ENCODE measurements at regions not wholly inside any gene's neighbourhood (a gene's known extent, or its start where the extent isn't known, plus 50 kb on each side); places are given as distances from the start of the nearest gene placed in this dataset.
"Not testable (repeated sequence)": the region's sequence is repeated elsewhere in the genome, so short reads cannot be mapped to it uniquely, and the experiment has no call there.

DNA sequence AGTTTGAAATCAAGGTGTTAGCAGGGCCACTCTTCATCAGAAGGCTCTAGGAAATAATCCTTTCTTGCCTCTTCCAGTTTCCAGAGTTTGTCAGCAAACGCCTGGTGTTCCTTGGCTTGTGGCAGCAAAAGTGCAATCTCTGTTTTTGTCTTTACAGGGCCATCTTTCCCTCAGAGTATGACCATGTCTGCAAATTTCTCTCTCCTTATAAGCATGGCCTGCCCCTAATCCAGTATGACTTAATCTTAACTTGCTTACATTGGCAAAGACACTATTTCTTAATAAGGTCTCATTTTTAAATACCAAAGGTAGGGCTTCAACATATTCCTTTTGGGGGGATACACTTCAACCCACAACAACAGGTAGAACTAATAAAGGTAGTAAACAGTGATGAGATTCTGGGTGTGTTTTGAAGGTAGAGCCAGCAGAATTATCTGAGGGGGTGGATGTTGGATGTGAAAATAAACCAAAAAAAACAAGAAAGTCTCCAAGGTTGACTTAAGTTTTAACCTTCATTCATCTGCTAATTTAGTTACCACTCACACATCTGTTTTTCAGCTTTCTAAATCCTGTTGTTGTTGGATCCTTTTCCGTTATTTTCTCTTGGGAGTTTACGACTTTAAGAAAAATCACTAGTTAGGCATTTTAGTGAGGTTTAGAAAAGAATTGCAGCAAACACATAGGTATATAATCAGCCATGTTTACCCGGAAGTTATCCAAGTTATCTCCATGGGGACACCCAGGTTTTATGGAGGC lies 234.4 kb upstream of the FIGN start:
- TF ChIP-seq, protein P1, sequence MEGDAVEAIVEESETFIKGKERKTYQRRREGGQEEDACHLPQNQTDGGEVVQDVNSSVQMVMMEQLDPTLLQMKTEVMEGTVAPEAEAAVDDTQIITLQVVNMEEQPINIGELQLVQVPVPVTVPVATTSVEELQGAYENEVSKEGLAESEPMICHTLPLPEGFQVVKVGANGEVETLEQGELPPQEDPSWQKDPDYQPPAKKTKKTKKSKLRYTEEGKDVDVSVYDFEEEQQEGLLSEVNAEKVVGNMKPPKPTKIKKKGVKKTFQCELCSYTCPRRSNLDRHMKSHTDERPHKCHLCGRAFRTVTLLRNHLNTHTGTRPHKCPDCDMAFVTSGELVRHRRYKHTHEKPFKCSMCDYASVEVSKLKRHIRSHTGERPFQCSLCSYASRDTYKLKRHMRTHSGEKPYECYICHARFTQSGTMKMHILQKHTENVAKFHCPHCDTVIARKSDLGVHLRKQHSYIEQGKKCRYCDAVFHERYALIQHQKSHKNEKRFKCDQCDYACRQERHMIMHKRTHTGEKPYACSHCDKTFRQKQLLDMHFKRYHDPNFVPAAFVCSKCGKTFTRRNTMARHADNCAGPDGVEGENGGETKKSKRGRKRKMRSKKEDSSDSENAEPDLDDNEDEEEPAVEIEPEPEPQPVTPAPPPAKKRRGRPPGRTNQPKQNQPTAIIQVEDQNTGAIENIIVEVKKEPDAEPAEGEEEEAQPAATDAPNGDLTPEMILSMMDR (IDR thresholded peaks at IDR 0.05; ENCODE audit: extremely low read depth, missing control alignments) = no peak
- no peak for DNase-seq (ENCODE audit: low spot score)

DNA sequence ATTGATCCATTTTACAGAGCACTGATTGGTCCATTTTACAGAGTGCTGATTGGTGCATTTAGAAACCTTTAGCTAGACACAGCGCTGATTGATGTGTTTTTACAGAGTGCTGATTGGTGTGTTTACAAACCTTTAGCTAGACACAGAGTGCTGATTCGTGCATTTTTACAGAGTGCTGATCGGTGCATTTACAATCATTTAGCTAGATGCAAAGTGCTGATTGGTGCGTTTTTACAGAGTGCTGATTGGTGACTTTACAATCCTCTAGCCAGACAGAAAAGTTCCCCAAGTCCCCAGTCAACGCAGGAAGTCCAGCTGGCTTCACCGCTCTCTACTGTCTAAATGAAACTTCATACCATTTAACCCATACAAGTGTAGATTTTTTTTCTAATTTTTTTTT lies 228.5 kb upstream of the FIGN start:
- not testable (repeated sequence) for DNase-seq (ENCODE audit: low spot score)

DNA sequence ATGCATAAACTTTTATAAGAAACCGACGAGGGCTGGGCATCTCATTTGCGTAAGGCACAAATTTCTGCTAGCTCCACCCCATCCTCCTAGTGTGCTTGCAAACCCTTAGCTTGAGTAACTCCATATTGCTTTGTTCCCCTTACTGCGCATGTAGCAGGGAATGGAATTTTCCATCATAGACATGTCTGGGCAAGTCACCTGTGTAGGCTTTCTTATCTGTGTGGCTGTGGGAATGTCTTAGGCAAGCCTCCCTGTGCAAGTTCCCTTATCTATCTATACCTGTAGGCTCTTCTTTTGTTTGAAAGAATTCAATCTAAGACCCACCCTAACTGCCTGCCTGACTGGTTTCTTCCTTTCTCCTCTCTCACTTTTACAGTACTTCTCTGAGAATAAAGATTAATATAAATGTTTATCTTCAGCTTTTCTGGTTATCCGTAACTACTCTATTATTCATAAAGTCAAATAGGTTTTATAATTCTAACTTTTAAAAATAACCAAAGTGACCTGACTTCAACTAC lies 217.6 kb upstream of the FIGN start:
- TF ChIP-seq, protein P1 (IDR thresholded peaks at IDR 0.05; ENCODE audit: extremely low read depth, missing control alignments) = no peak
- DNase-seq (ENCODE audit: low spot score) = no peak

DNA sequence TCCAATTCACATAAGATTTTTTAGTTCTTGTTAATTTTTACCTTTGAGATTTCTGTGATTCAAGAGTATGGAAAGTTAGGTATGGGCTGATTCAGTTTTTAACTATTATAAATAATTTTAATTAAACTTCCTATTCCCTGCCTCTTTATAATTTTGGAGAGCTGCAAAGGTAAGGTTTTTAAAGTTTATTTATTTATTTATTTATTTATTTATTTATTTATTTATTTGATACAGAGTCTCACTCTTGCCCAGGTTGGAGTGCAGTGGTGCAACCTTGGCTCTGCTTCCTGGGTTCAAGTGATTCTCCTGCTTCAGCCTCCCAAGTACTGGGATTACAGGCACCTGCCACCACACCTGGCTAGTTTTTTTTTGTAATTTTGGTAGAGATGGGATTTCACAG lies 215.5 kb upstream of the FIGN start:
- TF ChIP-seq, protein P1 (IDR thresholded peaks at IDR 0.05; ENCODE audit: extremely low read depth, missing control alignments) = no peak
- no peak for DNase-seq (ENCODE audit: low spot score)

DNA sequence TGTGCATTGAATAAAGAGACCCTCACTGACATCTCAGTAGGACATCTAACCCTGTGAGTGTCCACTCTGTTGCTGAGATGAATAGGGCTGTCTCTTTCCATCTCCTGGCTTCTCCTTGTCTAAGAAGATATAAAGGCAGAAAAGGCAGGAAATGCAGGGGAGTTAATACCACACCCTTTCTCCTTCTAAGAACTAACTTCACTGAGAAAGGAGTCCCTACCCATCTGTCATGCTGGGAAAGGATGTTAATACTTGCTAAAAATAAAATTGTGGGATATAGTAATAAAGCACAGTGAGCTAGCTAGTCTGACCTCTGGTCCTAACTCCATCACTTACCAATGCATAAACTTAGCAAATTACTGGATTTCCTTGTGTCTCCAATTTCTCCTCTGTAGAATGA lies 213.9 kb upstream of the FIGN start:
- TF ChIP-seq, protein P1 (IDR thresholded peaks at IDR 0.05; ENCODE audit: extremely low read depth, missing control alignments) = no peak
- DNase-seq (ENCODE audit: low spot score) = no peak

DNA sequence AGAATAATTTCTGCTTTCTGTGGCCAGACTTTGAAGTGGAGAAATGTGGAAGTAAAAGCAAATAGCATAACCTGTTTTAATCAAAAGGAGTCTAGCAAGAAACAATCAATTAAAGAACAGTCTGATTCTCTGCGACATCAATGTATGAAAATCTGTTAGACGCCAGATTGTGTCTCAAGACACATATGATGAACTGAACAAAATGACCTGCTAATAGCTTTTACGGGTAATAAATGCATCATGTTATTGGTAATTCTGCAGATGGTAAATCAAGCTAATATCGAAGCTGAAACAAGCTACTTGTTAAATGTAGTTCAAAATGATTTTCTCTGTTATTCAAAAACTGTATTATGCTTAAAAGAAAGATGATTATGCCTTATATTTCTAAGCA lies 208.5 kb upstream of the FIGN start:
- DNase-seq (ENCODE audit: low spot score) = no peak

DNA sequence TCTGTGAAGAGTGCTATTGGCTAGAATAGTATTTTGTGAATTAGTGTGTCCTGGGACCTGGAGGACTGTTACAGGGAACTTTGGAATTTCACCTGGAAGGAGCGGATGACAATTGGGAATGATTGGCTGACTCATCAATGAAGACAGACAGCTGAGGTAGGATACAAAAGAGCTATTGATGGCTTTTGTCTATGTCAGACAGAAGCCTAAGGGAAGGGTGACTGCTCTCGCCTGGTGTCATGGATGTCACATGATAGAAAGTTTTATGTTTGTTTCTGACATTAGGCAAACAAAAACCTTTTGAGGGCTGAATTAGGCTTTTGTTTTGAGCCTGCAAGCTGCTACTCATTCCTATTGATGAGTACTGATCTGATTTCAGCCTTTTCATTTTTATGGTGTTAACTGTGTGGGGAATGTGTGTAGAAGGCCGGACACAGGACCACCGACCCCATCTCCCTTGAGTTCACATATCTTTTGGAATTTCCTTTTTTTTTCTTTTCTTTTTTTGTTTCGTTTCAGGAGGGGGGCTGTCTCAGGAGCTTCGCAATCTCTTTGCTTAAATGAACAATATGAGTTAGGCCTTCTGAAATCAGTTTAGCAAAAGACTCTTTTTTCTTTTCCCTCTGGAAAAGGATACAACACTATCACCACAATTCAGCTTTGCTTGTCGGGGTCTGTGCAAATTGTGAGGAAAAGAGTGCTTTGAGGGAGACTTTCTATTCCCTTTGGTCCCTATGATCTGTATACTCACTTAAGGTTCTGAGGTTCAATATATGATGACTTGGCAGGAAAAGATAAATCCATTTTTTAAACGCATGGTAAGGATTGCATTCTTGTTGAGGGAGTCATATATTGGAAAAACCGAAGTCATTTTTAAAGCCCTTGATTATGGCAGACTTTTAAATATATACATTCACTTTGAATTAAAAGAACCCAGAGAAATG lies 207.9 kb upstream of the FIGN start:
- TF ChIP-seq, protein P1 (IDR thresholded peaks at IDR 0.05; ENCODE audit: extremely low read depth, missing control alignments) = no peak
- DNase-seq (ENCODE audit: low spot score) = no peak

More for the DNA sequence above, 208.5 kb upstream of the FIGN start:
- TF ChIP-seq, protein P1 (IDR thresholded peaks at IDR 0.05; ENCODE audit: extremely low read depth, missing control alignments) = no peak

Data from GM20000 (cell line).